Femur (tissue), 1 donor: ENCODE measurements at regions not wholly inside any gene's neighbourhood (a gene's known extent, or its start where the extent isn't known, plus 50 kb on each side); places are given as distances from the start of the nearest gene placed in this dataset.
"Not testable (repeated sequence)": the region's sequence is repeated elsewhere in the genome, so short reads cannot be mapped to it uniquely, and the experiment has no call there.

Experiments
- DNase-seq: peaks from one replicate; pipeline ENCODE4 v3.0.0-alpha.2; 2017

GRCh38 chr6:27804851-27805250 lies 107.3 kb downstream of the OR2B2 start:
- no peak for DNase-seq

GRCh38 chr6:27800731-27801373 lies 111.3 kb downstream of the OR2B2 start:
- DNase-seq: no peak

- DNase-seq: no peak
Measured at GRCh38 chr6:27797960-27798359, 114.2 kb downstream of the OR2B2 start.

GRCh38 chr6:27796736-27797481 lies 115.3 kb downstream of the OR2B2 start:
- not testable (repeated sequence) for DNase-seq

- DNase-seq: peak; percentile 52
Measured at GRCh38 chr6:27795697-27796494, 116.3 kb downstream of the OR2B2 start.

GRCh38 chr6:27791182-27791943 lies 120.8 kb downstream of the OR2B2 start:
- DNase-seq: peak; percentile 84

GRCh38 chr6:27788376-27788775 lies 123.8 kb downstream of the OR2B2 start:
- DNase-seq: not testable (repeated sequence)

- no peak for DNase-seq
Measured at GRCh38 chr6:27786048-27786447, 126.1 kb downstream of the OR2B2 start.

GRCh38 chr6:27785294-27785693 lies 126.9 kb downstream of the OR2B2 start:
- DNase-seq: no peak

GRCh38 chr6:27782748-27783147 lies 129.4 kb downstream of the OR2B2 start:
- DNase-seq: no peak

- DNase-seq: no peak
Measured at GRCh38 chr6:27778625-27779417, 133.4 kb downstream of the OR2B2 start.

GRCh38 chr6:27777614-27778355 lies 134.4 kb downstream of the OR2B2 start:
- no peak for DNase-seq

- no peak for DNase-seq
Measured at GRCh38 chr6:27777126-27777525, 135.1 kb downstream of the OR2B2 start.

GRCh38 chr6:27776504-27776903 lies 135.7 kb downstream of the OR2B2 start:
- DNase-seq: no peak

GRCh38 chr6:27775796-27776184 lies 136.4 kb downstream of the OR2B2 start:
- no peak for DNase-seq

GRCh38 chr6:27775138-27775795 lies 136.9 kb downstream of the OR2B2 start:
- not testable (repeated sequence) for DNase-seq

- DNase-seq: not testable (repeated sequence)
Measured at GRCh38 chr6:27774264-27774600, 138.0 kb downstream of the OR2B2 start.

- DNase-seq: not testable (repeated sequence)
Measured at GRCh38 chr6:27773542-27774263, 138.5 kb downstream of the OR2B2 start.

GRCh38 chr6:27772261-27773001 lies 139.8 kb downstream of the OR2B2 start:
- DNase-seq: peak; percentile 91
